ENCODE measurements at regions not wholly inside any gene's neighbourhood (a gene's known extent, or its start where the extent isn't known, plus 50 kb on each side); places are given as distances from the start of the nearest gene placed in this dataset.

DNA sequence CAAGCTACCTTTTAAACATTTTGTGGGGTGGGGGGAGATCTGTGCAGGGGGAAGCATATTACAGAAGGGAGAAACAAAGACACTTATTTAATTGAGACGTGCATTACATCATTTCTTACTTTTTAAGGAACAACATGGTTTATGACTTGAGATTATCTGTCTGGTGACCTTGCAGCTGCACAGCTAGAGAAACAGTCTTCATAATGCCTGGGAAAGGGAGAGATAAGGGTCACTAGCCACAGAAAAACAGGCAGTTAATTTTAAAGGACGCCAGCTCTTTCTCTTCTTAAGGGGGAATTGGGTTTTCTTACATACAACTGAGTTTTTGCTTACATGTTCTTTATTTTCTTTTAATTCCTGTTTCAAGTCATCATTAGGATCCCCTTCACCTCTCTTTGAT, 147.9 kb downstream of the SST start:
- DNase-seq: no peak
- Histone ChIP-seq H3K27me3 (peaks cover 0 to 7% of the 10 kb centered on the region in 2 donors), H3K4me3 (no peak overlapping the region), H3K36me3 (no peaks in the 10 kb centered on the region), H3K4me1 (no peaks in the 10 kb centered on the region), H3K27ac (no peak overlapping the region), H3K9me3 (no peaks in the 10 kb centered on the region)
- TF ChIP-seq, protein P1, sequence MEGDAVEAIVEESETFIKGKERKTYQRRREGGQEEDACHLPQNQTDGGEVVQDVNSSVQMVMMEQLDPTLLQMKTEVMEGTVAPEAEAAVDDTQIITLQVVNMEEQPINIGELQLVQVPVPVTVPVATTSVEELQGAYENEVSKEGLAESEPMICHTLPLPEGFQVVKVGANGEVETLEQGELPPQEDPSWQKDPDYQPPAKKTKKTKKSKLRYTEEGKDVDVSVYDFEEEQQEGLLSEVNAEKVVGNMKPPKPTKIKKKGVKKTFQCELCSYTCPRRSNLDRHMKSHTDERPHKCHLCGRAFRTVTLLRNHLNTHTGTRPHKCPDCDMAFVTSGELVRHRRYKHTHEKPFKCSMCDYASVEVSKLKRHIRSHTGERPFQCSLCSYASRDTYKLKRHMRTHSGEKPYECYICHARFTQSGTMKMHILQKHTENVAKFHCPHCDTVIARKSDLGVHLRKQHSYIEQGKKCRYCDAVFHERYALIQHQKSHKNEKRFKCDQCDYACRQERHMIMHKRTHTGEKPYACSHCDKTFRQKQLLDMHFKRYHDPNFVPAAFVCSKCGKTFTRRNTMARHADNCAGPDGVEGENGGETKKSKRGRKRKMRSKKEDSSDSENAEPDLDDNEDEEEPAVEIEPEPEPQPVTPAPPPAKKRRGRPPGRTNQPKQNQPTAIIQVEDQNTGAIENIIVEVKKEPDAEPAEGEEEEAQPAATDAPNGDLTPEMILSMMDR (IDR thresholded peaks at IDR 0.05): no peak
- intact Hi-C loops (cut with DNase I; ENCODE audit: low total_unique reads): no loop called here

DNA sequence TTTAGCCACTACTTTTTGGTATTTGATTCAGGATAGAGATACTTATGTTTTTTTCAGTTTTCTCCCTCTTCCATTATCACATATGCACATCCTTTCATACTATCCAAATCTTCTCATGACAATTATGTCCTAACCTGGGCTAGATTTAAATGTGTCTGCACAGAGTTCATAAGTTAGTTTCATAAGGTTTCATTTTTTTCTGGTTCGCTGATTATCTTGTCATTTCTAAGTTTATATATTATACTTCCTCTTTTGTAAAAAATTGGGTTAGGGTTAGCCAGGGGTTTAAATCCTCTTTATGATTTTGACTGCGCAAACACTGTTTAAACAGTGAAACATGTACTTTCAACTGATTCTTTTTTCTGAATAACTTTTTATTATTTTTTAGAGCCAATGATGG, 148.6 kb downstream of the SST start:
- no peaks in the 10 kb centered on the region for H3K4me1 ChIP-seq
- H3K36me3 ChIP-seq: no peaks in the 10 kb centered on the region
- H3K9me3 ChIP-seq: no peaks in the 10 kb centered on the region
- no peak overlapping the region for H3K4me3 ChIP-seq
- intact Hi-C loops (cut with DNase I; ENCODE audit: low total_unique reads): no loop called here
- peaks cover 0 to 5% of the 10 kb centered on the region in 2 donors for H3K27me3 ChIP-seq
- no peak for DNase-seq
- TF ChIP-seq, protein P1 (IDR thresholded peaks at IDR 0.05): no peak
- no peak overlapping the region for H3K27ac ChIP-seq

DNA sequence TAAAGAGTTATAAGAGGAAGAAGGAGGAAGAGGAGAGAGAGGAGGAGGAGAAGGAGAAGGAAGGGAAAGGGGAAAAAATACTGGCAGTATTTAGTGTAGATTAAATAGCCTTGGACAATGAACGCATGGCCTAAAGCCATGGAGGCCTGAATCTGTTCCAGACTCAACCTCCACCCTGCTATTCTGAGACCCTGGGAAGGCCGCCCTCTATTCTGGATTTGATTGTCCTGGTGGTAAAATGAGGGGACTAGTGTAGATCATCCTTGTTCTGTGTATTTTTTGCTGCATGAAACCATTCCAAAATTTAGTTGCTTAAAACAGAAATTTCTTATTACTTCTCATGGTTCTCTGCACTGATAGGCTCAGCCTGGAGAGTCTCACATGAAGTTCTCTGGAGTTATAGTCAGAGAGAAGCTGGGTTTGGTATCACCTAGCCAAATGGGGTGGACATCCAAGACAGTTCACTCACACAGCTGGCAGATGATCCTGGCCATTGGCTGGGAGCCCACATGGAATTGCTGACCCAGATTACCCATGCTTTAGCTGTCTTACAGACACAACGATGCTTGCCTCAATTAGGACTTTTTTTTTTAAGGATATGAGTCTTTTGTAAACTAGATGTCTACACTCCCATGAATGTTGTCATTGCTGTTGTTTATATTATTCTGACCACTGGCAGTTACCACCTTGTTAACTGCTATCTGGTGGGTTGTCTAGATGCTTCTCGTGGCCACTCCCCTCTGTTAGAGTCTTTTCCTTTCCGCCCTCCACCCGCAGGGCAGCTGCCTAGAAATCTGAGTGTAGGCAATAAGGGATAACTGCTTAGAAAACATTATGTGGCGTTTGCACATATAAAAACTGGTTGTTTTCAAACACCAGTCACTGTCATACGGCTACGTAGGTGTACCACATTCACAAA, 149.9 kb downstream of the SST start:
- Histone ChIP-seq H3K27ac (no peak overlapping the region), H3K4me3 (no peak overlapping the region), H3K36me3 (no peaks in the 10 kb centered on the region), H3K4me1 (no peaks in the 10 kb centered on the region), H3K27me3 (no peaks in the 10 kb centered on the region), H3K9me3 (no peaks in the 10 kb centered on the region)
- peak; percentile 42 to 67 for DNase-seq
- TF ChIP-seq, protein P1 (IDR thresholded peaks at IDR 0.05): no peak
- intact Hi-C loops (cut with DNase I; ENCODE audit: low total_unique reads): no loop called here

DNA sequence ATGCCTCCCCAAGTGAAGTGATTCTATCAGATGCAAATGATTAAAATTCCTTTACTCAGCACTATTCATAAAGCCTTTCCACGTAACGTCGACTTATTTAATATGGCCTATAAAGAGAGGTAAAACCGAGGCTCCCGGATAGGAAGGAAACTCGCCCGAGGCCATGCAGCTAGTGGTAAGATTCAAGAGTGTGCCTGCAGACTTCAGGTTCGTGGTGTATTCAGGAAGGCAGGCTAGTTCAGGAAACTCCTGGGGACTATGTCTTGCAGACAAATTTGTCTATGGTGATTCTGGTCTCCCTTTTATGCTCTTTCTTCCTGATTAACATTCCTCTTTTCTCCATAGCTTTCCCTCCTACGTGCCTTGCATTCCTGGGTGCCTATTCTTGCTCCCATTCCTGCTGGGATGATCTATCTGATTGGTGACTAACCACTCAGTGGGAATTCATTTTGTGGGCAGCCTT, 150.7 kb downstream of the SST start:
- TF ChIP-seq, protein P1 (IDR thresholded peaks at IDR 0.05): no peak
- Histone ChIP-seq H3K4me3 (no peak overlapping the region), H3K27ac (no peak overlapping the region), H3K4me1 (no peaks in the 10 kb centered on the region), H3K27me3 (no peaks in the 10 kb centered on the region), H3K9me3 (no peaks in the 10 kb centered on the region), H3K36me3 (no peaks in the 10 kb centered on the region)
- intact Hi-C loops (cut with DNase I; ENCODE audit: low total_unique reads): no loop called here
- DNase-seq: no peak

DNA sequence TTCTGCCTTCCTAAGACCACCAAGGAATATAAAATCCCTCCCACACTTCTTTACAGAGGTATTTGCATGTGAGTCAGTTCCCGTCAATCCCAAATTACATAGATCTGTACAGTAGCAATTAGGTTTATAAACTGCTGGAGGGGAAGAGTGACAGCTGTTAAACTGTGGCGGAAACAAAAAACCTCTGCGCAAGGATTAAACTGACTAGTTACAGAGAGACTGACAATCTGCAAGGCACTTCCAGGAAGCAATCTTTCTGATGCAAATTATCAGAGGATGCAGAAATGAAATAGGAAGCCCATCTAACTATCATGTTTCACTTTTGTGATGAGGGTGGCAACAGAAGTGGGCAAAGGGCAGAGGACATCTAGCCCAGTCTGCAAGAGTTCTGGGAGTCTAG, 150.4 kb downstream of the RTP4 start:
- DNase-seq: no peak
- Histone ChIP-seq H3K36me3 (no peaks in the 10 kb centered on the region), H3K27ac (no peak overlapping the region), H3K4me1 (no peaks in the 10 kb centered on the region), H3K4me3 (no peak overlapping the region), H3K27me3 (no peaks in the 10 kb centered on the region), H3K9me3 (no peaks in the 10 kb centered on the region)
- intact Hi-C loops (cut with DNase I; ENCODE audit: low total_unique reads): no loop called here
- TF ChIP-seq, protein P1 (IDR thresholded peaks at IDR 0.05): no peak

All from tibial artery (tissue), 4 donors.